ENCODE measurements at regions not wholly inside any gene's neighbourhood (a gene's known extent, or its start where the extent isn't known, plus 50 kb on each side); places are given as distances from the start of the nearest gene placed in this dataset.
"Not testable (repeated sequence)": the region's sequence is repeated elsewhere in the genome, so short reads cannot be mapped to it uniquely, and the experiment has no call there.

GRCh38 chr21:23579573-23579972 is 2027.7 kb downstream of the MRPL39 start:
- H3K4me3 ChIP-seq (ENCODE audit: low read length) = no peak overlapping the region
- no peak for TF ChIP-seq CTCF (conservative IDR thresholded peaks at IDR 0.05; ENCODE audit: low read depth, low read length)
- DNase-seq (ENCODE audit: low read depth) = no peak

- TF ChIP-seq CTCF (conservative IDR thresholded peaks at IDR 0.05; ENCODE audit: low read depth, low read length) = no peak
- no peak overlapping the region for H3K4me3 ChIP-seq (ENCODE audit: low read length)
- DNase-seq (ENCODE audit: low read depth) = no peak
These were observed 2029.3 kb downstream of the MRPL39 start for GRCh38 chr21:23578027-23578426.

- TF ChIP-seq CTCF (conservative IDR thresholded peaks at IDR 0.05; ENCODE audit: low read depth, low read length) = no peak
- DNase-seq (ENCODE audit: low read depth) = no peak
- no peak overlapping the region for H3K4me3 ChIP-seq (ENCODE audit: low read length)
These were observed 2032.3 kb downstream of the MRPL39 start for GRCh38 chr21:23574932-23575331.

GRCh38 chr21:23548924-23549323 is 2058.4 kb downstream of the MRPL39 start:
- DNase-seq (ENCODE audit: low read depth); H3K4me3 ChIP-seq (ENCODE audit: low read length): not testable (repeated sequence)

GRCh38 chr21:23543333-23543732 is 2063.9 kb downstream of the MRPL39 start:
- no peak for DNase-seq (ENCODE audit: low read depth)
- no peak overlapping the region for H3K4me3 ChIP-seq (ENCODE audit: low read length)
- no peak for TF ChIP-seq CTCF (conservative IDR thresholded peaks at IDR 0.05; ENCODE audit: low read depth, low read length)

GRCh38 chr21:23542097-23542496 is 2065.2 kb downstream of the MRPL39 start:
- TF ChIP-seq CTCF (conservative IDR thresholded peaks at IDR 0.05; ENCODE audit: low read depth, low read length) = no peak
- H3K4me3 ChIP-seq (ENCODE audit: low read length) = no peak overlapping the region
- peak; percentile 55 for DNase-seq (ENCODE audit: low read depth)

GRCh38 chr21:23541571-23541970 is 2065.7 kb downstream of the MRPL39 start:
- DNase-seq (ENCODE audit: low read depth) = peak; percentile 80
- TF ChIP-seq CTCF (conservative IDR thresholded peaks at IDR 0.05; ENCODE audit: low read depth, low read length) = no peak
- H3K4me3 ChIP-seq (ENCODE audit: low read length) = no peak overlapping the region

GRCh38 chr21:23534850-23535249 is 2072.4 kb downstream of the MRPL39 start:
- DNase-seq (ENCODE audit: low read depth) = no peak
- no peak for TF ChIP-seq CTCF (conservative IDR thresholded peaks at IDR 0.05; ENCODE audit: low read depth, low read length)
- H3K4me3 ChIP-seq (ENCODE audit: low read length) = no peak overlapping the region

Data from retinal pigment epithelial cell (primary cell).